Endothelial cell of umbilical vein (primary cell): ENCODE measurements at regions not wholly inside any gene's neighbourhood (a gene's known extent, or its start where the extent isn't known, plus 50 kb on each side); places are given as distances from the start of the nearest gene placed in this dataset.

Source experiments
- BruUV-seq: library from RNA; stranded (reverse); fragments of 400-500 nt; replicated peaks from 2 replicates; lab custom pipeline; 2021; lab: Mats Ljungman, UMichigan
- CTCF ChIA-PET: fragments of 300-600, 350-600 bp; sonication (Branson Sonifier 250); formaldehyde crosslinking; loops from one replicate; lab custom pipeline; 2021; ENCODE audit warnings: antibody characterized with exemption, inconsistent platforms; lab: Charles Lee
- POLR2A ChIA-PET: fragments of 300-600, 350-600 bp; sonication (Branson Sonifier 250); formaldehyde crosslinking; loops from one replicate; lab custom pipeline; 2021; ENCODE audit warnings: antibody characterized with exemption, inconsistent platforms; lab: Charles Lee
- DNase-seq: peaks from one replicate; pipeline ENCODE4 v3.0.0-alpha.2; 2011; ENCODE audit warnings: low read depth, low spot score
- FAIRE-seq: peaks from 2 replicates; lab custom pipeline; 2011; peaks lifted over from hg19 to GRCh38; lab: Jason Lieb, UNC
- H2AFZ ChIP-seq: 2 replicates; pipeline ENCODE4 v1.6.0; 2012; ENCODE audit warnings: low read depth, low read length, control low read depth, inconsistent platforms
- H3K27ac ChIP-seq: 2 replicates; pipeline ENCODE4 v1.5.1; 2011; ENCODE audit warnings: low read depth, mild to moderate bottlenecking, control low read depth, low read length, moderate library complexity; ENCODE audit not compliant: insufficient read depth
- H3K27me3 ChIP-seq, 2 experiments: 2 replicates each; pipeline versions ENCODE4 v1.6.0 to v1.6.1; 2011; ENCODE audit warnings: low read length in 2 of 2, mixed read lengths in 1 of 2; ENCODE audit not compliant: control insufficient read depth in 2 of 2, insufficient read depth in 2 of 2
- H3K36me3 ChIP-seq, 2 experiments: 2 replicates in 1 of 2; 3 replicates in 1 of 2; pipeline ENCODE4 v1.5.1; 2011; ENCODE audit warnings: low read length in 2 of 2, mild to moderate bottlenecking in 1 of 2, moderate library complexity in 1 of 2; ENCODE audit not compliant: control insufficient read depth in 2 of 2, insufficient read depth in 2 of 2; ENCODE audit errors: extremely low read depth in 1 of 2
- H3K4me1 ChIP-seq: 3 replicates; pipeline ENCODE4 v1.5.1; 2011; ENCODE audit warnings: mild to moderate bottlenecking, low read length; ENCODE audit not compliant: control insufficient read depth, insufficient read depth; ENCODE audit errors: extremely low read depth
- H3K4me2 ChIP-seq: 2 replicates; pipeline ENCODE4 v1.6.1; 2011; ENCODE audit warnings: low read length, control low read depth, mixed read lengths; ENCODE audit not compliant: insufficient read depth
- H3K4me3 ChIP-seq, 3 experiments: fragments of 200-600 bp in 1 of 3; sonication (generic), shearing (Covaris generic) in 1 of 3; replicated peaks in 1 of 3; 2 replicates each; pipeline ENCODE4 v1.5.1; 2011 to 2016; ENCODE audit warnings: control low read depth in 3 of 3, low read length in 3 of 3, mild to moderate bottlenecking in 2 of 3, inconsistent platforms in 1 of 3, low read depth in 1 of 3, moderate library complexity in 1 of 3; ENCODE audit not compliant: insufficient read depth in 1 of 3
- H3K79me2 ChIP-seq: 2 replicates; pipeline ENCODE4 v1.6.0; 2012; ENCODE audit warnings: low read length, inconsistent platforms; ENCODE audit not compliant: control insufficient read depth, insufficient read depth
- H3K9ac ChIP-seq: replicated peaks from 2 replicates; pipeline ENCODE3; 2011; ENCODE audit warnings: low read length, control low read depth; ENCODE audit not compliant: insufficient read depth; ENCODE audit errors: extremely low read depth
- H3K9me1 ChIP-seq: replicated peaks from 3 replicates; pipeline ENCODE4 v1.6.0; 2011; ENCODE audit warnings: mild to moderate bottlenecking, low read length; ENCODE audit not compliant: control insufficient read depth, insufficient read depth; ENCODE audit errors: extremely low read depth
- H3K9me3 ChIP-seq: replicated peaks from 2 replicates; pipeline ENCODE4 v1.5.1; 2012; ENCODE audit warnings: low read length, inconsistent platforms; ENCODE audit not compliant: control insufficient read depth, insufficient read depth
- H4K20me1 ChIP-seq: replicated peaks from 2 replicates; pipeline ENCODE3; 2011; ENCODE audit warnings: mild to moderate bottlenecking, low read length; ENCODE audit not compliant: control insufficient read depth, insufficient read depth; ENCODE audit errors: extremely low read depth
- CTCF ChIP-seq, 2 donors: IDR thresholded peaks; 1 replicate in 1 of 2; 2 replicates in 1 of 2; pipeline ENCODE4 v1.5.1; 2011; ENCODE audit warnings: low read length in 2 of 2, mild to moderate bottlenecking in 2 of 2, moderate library complexity in 2 of 2, control low read depth in 1 of 2, inconsistent platforms in 1 of 2, low read depth in 1 of 2; ENCODE audit not compliant: insufficient read depth in 1 of 2; ENCODE audit errors: extremely low read depth in 1 of 2
- EZH2 ChIP-seq: IDR thresholded peaks from 2 replicates; pipeline ENCODE4 v1.6.1; 2012; ENCODE audit warnings: borderline replicate concordance, low read depth, mild to moderate bottlenecking, moderate library complexity, low read length, inconsistent platforms; ENCODE audit not compliant: severe bottlenecking
- FOS ChIP-seq: IDR thresholded peaks from 2 replicates; pipeline ENCODE4 v1.6.1; 2011; ENCODE audit warnings: mild to moderate bottlenecking, low read length, moderate library complexity, borderline replicate concordance; ENCODE audit not compliant: insufficient read depth
- GATA2 ChIP-seq: IDR thresholded peaks from 2 replicates; pipeline ENCODE4 v1.7.0; 2011; ENCODE audit warnings: low read depth, mild to moderate bottlenecking, moderate library complexity, mixed read lengths, low read length; ENCODE audit not compliant: insufficient read length, insufficient read depth
- JUN ChIP-seq: IDR thresholded peaks from 2 replicates; pipeline ENCODE4 v1.6.1; 2011; ENCODE audit warnings: borderline replicate concordance, low read depth; ENCODE audit not compliant: insufficient read length, insufficient read depth
- MAX ChIP-seq: IDR thresholded peaks from 2 replicates; pipeline ENCODE4 v1.6.1; 2011; ENCODE audit not compliant: insufficient read depth, insufficient read length
- MYC ChIP-seq: IDR thresholded peaks from one replicate; pipeline ENCODE4 v1.6.1; 2011; ENCODE audit warnings: mild to moderate bottlenecking, low read depth, low read length
- POLR2A ChIP-seq: IDR thresholded peaks from 2 replicates; pipeline ENCODE4 v1.6.1; 2012; ENCODE audit warnings: low read depth, mild to moderate bottlenecking, control low read depth, low read length
- POLR2AphosphoS5 ChIP-seq: IDR thresholded peaks from 2 replicates; pipeline ENCODE4 v1.6.1; 2012; ENCODE audit warnings: low read depth, mild to moderate bottlenecking, control low read depth, low read length, moderate library complexity; ENCODE audit not compliant: insufficient read depth
- dilution Hi-C: fragments of 300-500 bp; cut with MboI; formaldehyde crosslinking; loops from one replicate; pipeline ENCODE4 v1.15.0; 2019; ENCODE audit warnings: low sequenced_read_pairs; ENCODE audit not compliant: extremely low pct_ligation_motif_present
- intact Hi-C: fragments of 100-400 bp; cut with micrococcal nuclease; formaldehyde crosslinking; loops from one replicate; pipeline ENCODE4 v1.10.0; 2022

- CTCF ChIA-PET: interaction anchor here (1.0 to 1.4 kb wide), 3 partner anchors 32 to 351 kb away, joined by 3 to 4 read pairs (median 4); no protein-coding TSS in a partner anchor
- dilution Hi-C loops (no loop called here), intact Hi-C loops (no loop called here)
- no peak for TF ChIP-seq MYC
- no peak for TF ChIP-seq CTCF (IDR thresholded peaks at IDR 0.05; ENCODE audit: extremely low read depth in 1 of 2, insufficient read depth in 1 of 2, low read depth in 1 of 2, low read length in 2 of 2)
- TF ChIP-seq POLR2A: no peak
- TF ChIP-seq JUN: no peak
- no peak for TF ChIP-seq FOS
- TF ChIP-seq EZH2: no peak
- no peak for TF ChIP-seq MAX
- TF ChIP-seq POLR2AphosphoS5: no peak
- TF ChIP-seq GATA2: no peak
- Histone ChIP-seq H4K20me1 (no peaks in the 10 kb centered on the region), H3K9ac (no peak overlapping the region), H3K4me2 (no peak overlapping the region), H2AFZ (no peak overlapping the region), H3K36me3 (no peaks in the 10 kb centered on the region), H3K27ac (no peak overlapping the region), H3K4me3 (no peak overlapping the region), H3K9me1 (no peaks in the 10 kb centered on the region), H3K4me1 (no peaks in the 10 kb centered on the region), H3K27me3 (peaks cover 0 to 3% of the 10 kb centered on the region in 2 experiments), H3K9me3 (no peaks in the 10 kb centered on the region), H3K79me2 (no peaks in the 10 kb centered on the region)
- FAIRE-seq (no peak), DNase-seq (no peak)
- POLR2A ChIA-PET: no interaction called here
- no TSS peak for BruUV-seq
Observed at GRCh38 chr6:137665342-137665934, 171.2 kb upstream of the OLIG3 start.
